NCI-H1105 (cell line): ENCODE measurements at regions not wholly inside any gene's neighbourhood (a gene's known extent, or its start where the extent isn't known, plus 50 kb on each side); places are given as distances from the start of the nearest gene placed in this dataset.
"Not testable (repeated sequence)": the region's sequence is repeated elsewhere in the genome, so short reads cannot be mapped to it uniquely, and the experiment has no call there.

Experiments
- DNase-seq: peaks from one replicate; lab custom pipeline; 2025; lab: John Stamatoyannopoulos, UW

GRCh38 chr5:74461251-74461650, 179.3 kb downstream of the ENC1 start:
- DNase-seq, result no peak

GRCh38 chr5:74460694-74461093, 179.8 kb downstream of the ENC1 start:
- no peak for DNase-seq

GRCh38 chr5:74459984-74460383, 180.5 kb downstream of the ENC1 start:
- no peak for DNase-seq

GRCh38 chr5:74457876-74458275, 182.7 kb downstream of the ENC1 start:
- DNase-seq, result no peak

GRCh38 chr5:74454263-74455030, 186.1 kb downstream of the ENC1 start:
- no peak for DNase-seq

- DNase-seq, result no peak
Measured at GRCh38 chr5:74452856-74453255, 187.7 kb downstream of the ENC1 start.

GRCh38 chr5:74450095-74450494, 190.4 kb downstream of the ENC1 start:
- no peak for DNase-seq

GRCh38 chr5:74446725-74447241, 193.7 kb downstream of the ENC1 start:
- no peak for DNase-seq

- no peak for DNase-seq
Measured at GRCh38 chr5:74442466-74442865, 198.1 kb downstream of the ENC1 start.

GRCh38 chr5:74441616-74442015, 198.9 kb downstream of the ENC1 start:
- DNase-seq, result no peak

- no peak for DNase-seq
Measured at GRCh38 chr5:74440341-74440740, 200.2 kb downstream of the ENC1 start.

GRCh38 chr5:74437870-74438269, 202.7 kb downstream of the ENC1 start:
- DNase-seq, result not testable (repeated sequence)

- no peak for DNase-seq
Measured at GRCh38 chr5:74433896-74434829, 206.4 kb downstream of the ENC1 start.

GRCh38 chr5:74433255-74433895, 207.2 kb downstream of the ENC1 start:
- no peak for DNase-seq

- no peak for DNase-seq
Measured at GRCh38 chr5:74432721-74433120, 207.8 kb downstream of the ENC1 start.

GRCh38 chr5:74432216-74432615, 208.3 kb downstream of the ENC1 start:
- peak; percentile 71 for DNase-seq

GRCh38 chr5:74431290-74431669, 209.2 kb downstream of the ENC1 start:
- no peak for DNase-seq

- DNase-seq, result no peak
Measured at GRCh38 chr5:74430631-74431289, 209.8 kb downstream of the ENC1 start.

GRCh38 chr5:74429495-74429894, 211.0 kb downstream of the ENC1 start:
- DNase-seq, result no peak

- no peak for DNase-seq
Measured at GRCh38 chr5:74428876-74429275, 211.7 kb downstream of the ENC1 start.

GRCh38 chr5:74428275-74428674, 212.3 kb downstream of the ENC1 start:
- no peak for DNase-seq

GRCh38 chr5:74426506-74426905, 214.0 kb downstream of the ENC1 start:
- DNase-seq, result no peak
